NB4 (cell line): ENCODE measurements at regions not wholly inside any gene's neighbourhood (a gene's known extent, or its start where the extent isn't known, plus 50 kb on each side); places are given as distances from the start of the nearest gene placed in this dataset.

Experiments used
- CTCF ChIP-seq: IDR thresholded peaks from one replicate; pipeline ENCODE4 v1.5.1; 2012; ENCODE audit warnings: low read depth, low read length
- MAX ChIP-seq: IDR thresholded peaks from 2 replicates; pipeline ENCODE4 v1.6.1; 2011; ENCODE audit warnings: low read depth, low read length
- MYC ChIP-seq: IDR thresholded peaks from 2 replicates; pipeline ENCODE4 v1.6.1; 2011; ENCODE audit warnings: low read depth, low read length

GRCh38 chr2:82120115-82120514 is 1815.6 kb upstream of the LRRTM1 start:
- TF ChIP-seq MYC (no peak), CTCF (no peak), MAX (no peak)
